ENCODE measurements at regions not wholly inside any gene's neighbourhood (a gene's known extent, or its start where the extent isn't known, plus 50 kb on each side); places are given as distances from the start of the nearest gene placed in this dataset.

DNA sequence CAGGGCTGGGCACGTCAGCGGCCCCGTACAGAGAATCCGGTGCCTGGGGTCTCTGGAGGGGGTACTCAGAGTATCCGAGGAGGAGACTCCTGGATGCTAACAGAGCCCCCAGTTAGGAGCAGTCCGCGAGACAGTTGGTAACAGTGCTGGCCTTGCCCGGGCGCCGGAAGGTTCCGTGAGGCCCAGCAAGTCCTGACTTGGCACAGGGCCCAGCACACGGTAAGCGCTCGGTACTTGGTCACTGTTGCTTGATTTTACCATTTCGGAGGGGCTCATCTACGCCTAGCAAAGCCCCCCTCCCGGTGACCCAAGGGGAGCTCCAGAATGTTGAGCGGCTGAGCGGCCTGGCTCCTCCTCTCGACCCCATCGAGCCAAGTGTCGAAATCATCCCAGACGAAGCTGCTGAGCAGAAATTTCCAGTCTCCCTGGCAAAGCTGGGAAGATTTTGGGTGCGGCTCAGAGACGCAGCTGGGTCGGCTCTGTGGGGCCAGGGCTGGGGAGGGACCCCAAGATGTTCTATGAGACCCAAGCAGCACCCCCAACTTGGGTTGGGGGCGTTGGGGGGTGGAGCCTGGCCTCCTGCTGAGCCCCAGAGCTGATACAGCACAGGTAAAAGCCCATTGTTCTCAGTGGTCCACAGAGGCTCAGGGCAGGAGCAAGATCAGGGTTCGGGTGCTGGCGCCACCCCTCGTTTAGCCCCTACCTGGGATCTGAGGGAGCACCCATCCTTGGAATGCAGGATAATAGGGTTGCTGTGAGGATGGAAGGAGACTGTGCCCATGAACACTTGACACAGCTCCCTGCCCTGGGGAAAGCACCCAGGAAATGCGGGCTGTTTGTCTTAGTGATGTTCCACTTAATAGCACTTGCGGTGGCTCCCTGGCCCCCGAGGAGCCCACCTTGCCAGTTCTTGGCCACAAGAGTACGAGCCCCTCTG, 137.2 kb downstream of the C9orf50 start:
- Histone ChIP-seq H3K27me3 (ENCODE audit: control insufficient read depth in 4 of 4, insufficient read depth in 4 of 4, low read length in 3 of 4) (no peaks in the 10 kb centered on the region), H3K4me1 (ENCODE audit: control insufficient read depth in 4 of 4, insufficient read depth in 4 of 4, low read length in 3 of 4) (peaks cover 12 to 50% (median 31%) of the 10 kb centered on the region in 4 donors)
- 12% methylated on average over 34 of the region's 34 CpGs for WGBS

More for the DNA sequence above, 137.2 kb downstream of the C9orf50 start:
- TF ChIP-seq, protein P1, sequence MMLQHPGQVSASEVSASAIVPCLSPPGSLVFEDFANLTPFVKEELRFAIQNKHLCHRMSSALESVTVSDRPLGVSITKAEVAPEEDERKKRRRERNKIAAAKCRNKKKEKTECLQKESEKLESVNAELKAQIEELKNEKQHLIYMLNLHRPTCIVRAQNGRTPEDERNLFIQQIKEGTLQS (IDR thresholded peaks at IDR 0.05) = peak; percentile 45
- TF ChIP-seq EGR1 (IDR thresholded peaks at IDR 0.05; ENCODE audit: low read depth in 2 of 2) = peak in 1 of 2 donors; percentile 82
- peak; percentile 65 for TF ChIP-seq NR2F2 (IDR thresholded peaks at IDR 0.05)
- no peak for TF ChIP-seq TAF1 (conservative IDR thresholded peaks at IDR 0.05)
- no peak for TF ChIP-seq GABPA (IDR thresholded peaks at IDR 0.05 in 1 of 2, conservative IDR thresholded peaks at IDR 0.05 in 1 of 2)
- TF ChIP-seq, protein P2, sequence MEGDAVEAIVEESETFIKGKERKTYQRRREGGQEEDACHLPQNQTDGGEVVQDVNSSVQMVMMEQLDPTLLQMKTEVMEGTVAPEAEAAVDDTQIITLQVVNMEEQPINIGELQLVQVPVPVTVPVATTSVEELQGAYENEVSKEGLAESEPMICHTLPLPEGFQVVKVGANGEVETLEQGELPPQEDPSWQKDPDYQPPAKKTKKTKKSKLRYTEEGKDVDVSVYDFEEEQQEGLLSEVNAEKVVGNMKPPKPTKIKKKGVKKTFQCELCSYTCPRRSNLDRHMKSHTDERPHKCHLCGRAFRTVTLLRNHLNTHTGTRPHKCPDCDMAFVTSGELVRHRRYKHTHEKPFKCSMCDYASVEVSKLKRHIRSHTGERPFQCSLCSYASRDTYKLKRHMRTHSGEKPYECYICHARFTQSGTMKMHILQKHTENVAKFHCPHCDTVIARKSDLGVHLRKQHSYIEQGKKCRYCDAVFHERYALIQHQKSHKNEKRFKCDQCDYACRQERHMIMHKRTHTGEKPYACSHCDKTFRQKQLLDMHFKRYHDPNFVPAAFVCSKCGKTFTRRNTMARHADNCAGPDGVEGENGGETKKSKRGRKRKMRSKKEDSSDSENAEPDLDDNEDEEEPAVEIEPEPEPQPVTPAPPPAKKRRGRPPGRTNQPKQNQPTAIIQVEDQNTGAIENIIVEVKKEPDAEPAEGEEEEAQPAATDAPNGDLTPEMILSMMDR (IDR thresholded peaks at IDR 0.05; ENCODE audit: low read depth, low read length, missing input control) = no peak
- peak; percentile 14 for TF ChIP-seq FOXA1 (IDR thresholded peaks at IDR 0.05)
- peak; percentile 7 for TF ChIP-seq MAX (IDR thresholded peaks at IDR 0.05)
- no peak for TF ChIP-seq HNF4G (IDR thresholded peaks at IDR 0.05)
- TF ChIP-seq JUND (IDR thresholded peaks at IDR 0.05) = peak; percentile 78 to 95
- no peak for TF ChIP-seq ZBTB33 (IDR thresholded peaks at IDR 0.05)
- peak in 1 of 2 donors; percentile 49 for TF ChIP-seq HNF4A (conservative IDR thresholded peaks at IDR 0.05)
- TF ChIP-seq RXRA (IDR thresholded peaks at IDR 0.05) = peak; percentile 50 to 80
- peak; percentile 84 for TF ChIP-seq YY1 (IDR thresholded peaks at IDR 0.05)
- TF ChIP-seq RAD21 (IDR thresholded peaks at IDR 0.05) = peak; percentile 51 to 54
- peak; percentile 42 for TF ChIP-seq SP1 (IDR thresholded peaks at IDR 0.05)
- peak; percentile 81 for TF ChIP-seq REST (IDR thresholded peaks at IDR 0.05)
- TF ChIP-seq FOXA2 (IDR thresholded peaks at IDR 0.05) = no peak
- H3K27ac ChIP-seq (ENCODE audit: low read depth in 1 of 2, low read length in 2 of 2) = peak overlapping the region; percentile 83 to 98
- peak; percentile 55 for DNase-seq (ENCODE audit: low spot score)
- peak overlapping the region; percentile 23 to 86 for H3K9ac ChIP-seq (ENCODE audit: low read depth in 1 of 2, low read length in 2 of 2)
- H3K36me3 ChIP-seq (ENCODE audit: control insufficient read depth in 4 of 4, insufficient read depth in 3 of 4, low read depth in 1 of 4, low read length in 3 of 4) = no peaks in the 10 kb centered on the region
- H3K9me3 ChIP-seq (ENCODE audit: control insufficient read depth in 4 of 4, low read length in 3 of 4) = no peaks in the 10 kb centered on the region
- H3K4me3 ChIP-seq (ENCODE audit: low read depth in 1 of 3, low read length in 3 of 3) = peak overlapping the region in 1 of 3 donors; percentile 55
